ENCODE measurements at regions not wholly inside any gene's neighbourhood (a gene's known extent, or its start where the extent isn't known, plus 50 kb on each side); places are given as distances from the start of the nearest gene placed in this dataset.

- H3K36me3 Mint-ChIP-seq (ENCODE audit: low read depth): no peaks in the 10 kb centered on the region
Observed at GRCh38 chr12:108047071-108047550, 82.0 kb upstream of the WSCD2 start.

GRCh38 chr12:108048686-108049085, 80.4 kb upstream of the WSCD2 start:
- H3K9me3 Mint-ChIP-seq: no peaks in the 10 kb centered on the region
- no peak overlapping the region for H3K4me3 Mint-ChIP-seq
- no peaks in the 10 kb centered on the region for H3K36me3 Mint-ChIP-seq (ENCODE audit: low read depth)
- H3K27me3 Mint-ChIP-seq (ENCODE audit: low read depth): peaks cover 12% of the 10 kb centered on the region
- no peak overlapping the region for H3K27ac Mint-ChIP-seq
- H3K4me1 Mint-ChIP-seq (ENCODE audit: low read depth): peaks cover 2% of the 10 kb centered on the region

More at GRCh38 chr12:108047071-108047550, 82.0 kb upstream of the WSCD2 start:
- Mint-ChIP-seq H3K27me3 (ENCODE audit: low read depth) (peaks cover 15% of the 10 kb centered on the region), H3K27ac (no peak overlapping the region), H3K9me3 (no peaks in the 10 kb centered on the region), H3K4me1 (ENCODE audit: low read depth) (peaks cover 2% of the 10 kb centered on the region), H3K4me3 (no peak overlapping the region)

GRCh38 chr12:108050696-108051095, 78.4 kb upstream of the WSCD2 start:
- Mint-ChIP-seq H3K27me3 (ENCODE audit: low read depth) (peaks cover 8% of the 10 kb centered on the region), H3K27ac (no peak overlapping the region), H3K9me3 (no peaks in the 10 kb centered on the region), H3K4me1 (ENCODE audit: low read depth) (peaks cover 2% of the 10 kb centered on the region), H3K4me3 (no peak overlapping the region), H3K36me3 (ENCODE audit: low read depth) (no peaks in the 10 kb centered on the region)

GRCh38 chr12:108052260-108052659, 76.8 kb upstream of the WSCD2 start:
- H3K4me3 Mint-ChIP-seq: no peak overlapping the region
- H3K27ac Mint-ChIP-seq: no peak overlapping the region
- no peaks in the 10 kb centered on the region for H3K4me1 Mint-ChIP-seq (ENCODE audit: low read depth)
- no peaks in the 10 kb centered on the region for H3K36me3 Mint-ChIP-seq (ENCODE audit: low read depth)
- H3K9me3 Mint-ChIP-seq: no peaks in the 10 kb centered on the region
- peaks cover 7% of the 10 kb centered on the region for H3K27me3 Mint-ChIP-seq (ENCODE audit: low read depth)

GRCh38 chr12:108053512-108053911, 75.6 kb upstream of the WSCD2 start:
- Mint-ChIP-seq H3K9me3 (no peaks in the 10 kb centered on the region), H3K36me3 (ENCODE audit: low read depth) (no peaks in the 10 kb centered on the region), H3K27ac (no peak overlapping the region), H3K27me3 (ENCODE audit: low read depth) (no peaks in the 10 kb centered on the region), H3K4me3 (no peak overlapping the region), H3K4me1 (ENCODE audit: low read depth) (no peaks in the 10 kb centered on the region)

GRCh38 chr12:108054496-108054895, 74.6 kb upstream of the WSCD2 start:
- Mint-ChIP-seq H3K27ac (no peak overlapping the region), H3K9me3 (no peaks in the 10 kb centered on the region), H3K27me3 (ENCODE audit: low read depth) (no peaks in the 10 kb centered on the region), H3K4me1 (ENCODE audit: low read depth) (no peaks in the 10 kb centered on the region), H3K4me3 (no peak overlapping the region), H3K36me3 (ENCODE audit: low read depth) (no peaks in the 10 kb centered on the region)

GRCh38 chr12:108055141-108055540, 73.9 kb upstream of the WSCD2 start:
- no peaks in the 10 kb centered on the region for H3K4me1 Mint-ChIP-seq (ENCODE audit: low read depth)
- no peak overlapping the region for H3K4me3 Mint-ChIP-seq
- H3K36me3 Mint-ChIP-seq (ENCODE audit: low read depth): no peaks in the 10 kb centered on the region
- no peak overlapping the region for H3K27ac Mint-ChIP-seq
- no peaks in the 10 kb centered on the region for H3K27me3 Mint-ChIP-seq (ENCODE audit: low read depth)
- H3K9me3 Mint-ChIP-seq: no peaks in the 10 kb centered on the region

- Mint-ChIP-seq H3K4me1 (ENCODE audit: low read depth) (no peaks in the 10 kb centered on the region), H3K4me3 (no peak overlapping the region)
Observed at GRCh38 chr12:108060067-108060466, 69.0 kb upstream of the WSCD2 start.

GRCh38 chr12:108060903-108061302, 68.2 kb upstream of the WSCD2 start:
- Mint-ChIP-seq H3K4me3 (no peak overlapping the region), H3K9me3 (no peaks in the 10 kb centered on the region), H3K4me1 (ENCODE audit: low read depth) (no peaks in the 10 kb centered on the region), H3K27me3 (ENCODE audit: low read depth) (no peaks in the 10 kb centered on the region), H3K27ac (no peak overlapping the region), H3K36me3 (ENCODE audit: low read depth) (no peaks in the 10 kb centered on the region)

More at GRCh38 chr12:108060067-108060466, 69.0 kb upstream of the WSCD2 start:
- Mint-ChIP-seq H3K36me3 (ENCODE audit: low read depth) (no peaks in the 10 kb centered on the region), H3K27me3 (ENCODE audit: low read depth) (no peaks in the 10 kb centered on the region), H3K9me3 (no peaks in the 10 kb centered on the region), H3K27ac (no peak overlapping the region)

GRCh38 chr12:108063192-108063591, 65.9 kb upstream of the WSCD2 start:
- H3K4me3 Mint-ChIP-seq: no peak overlapping the region
- H3K9me3 Mint-ChIP-seq: no peaks in the 10 kb centered on the region
- H3K27ac Mint-ChIP-seq: no peak overlapping the region
- H3K27me3 Mint-ChIP-seq (ENCODE audit: low read depth): no peaks in the 10 kb centered on the region
- no peaks in the 10 kb centered on the region for H3K36me3 Mint-ChIP-seq (ENCODE audit: low read depth)
- H3K4me1 Mint-ChIP-seq (ENCODE audit: low read depth): no peaks in the 10 kb centered on the region

GRCh38 chr12:108065069-108065468, 64.0 kb upstream of the WSCD2 start:
- Mint-ChIP-seq H3K4me3 (no peak overlapping the region), H3K4me1 (ENCODE audit: low read depth) (no peaks in the 10 kb centered on the region), H3K27me3 (ENCODE audit: low read depth) (no peaks in the 10 kb centered on the region), H3K27ac (no peak overlapping the region), H3K36me3 (ENCODE audit: low read depth) (no peaks in the 10 kb centered on the region), H3K9me3 (no peaks in the 10 kb centered on the region)

- Mint-ChIP-seq H3K36me3 (ENCODE audit: low read depth) (no peaks in the 10 kb centered on the region), H3K4me1 (ENCODE audit: low read depth) (no peaks in the 10 kb centered on the region), H3K9me3 (no peaks in the 10 kb centered on the region), H3K4me3 (no peak overlapping the region), H3K27ac (no peak overlapping the region), H3K27me3 (ENCODE audit: low read depth) (no peaks in the 10 kb centered on the region)
Observed at GRCh38 chr12:108066583-108067577, 62.2 kb upstream of the WSCD2 start.

GRCh38 chr12:108069651-108070165, 59.4 kb upstream of the WSCD2 start:
- Mint-ChIP-seq H3K27me3 (ENCODE audit: low read depth) (no peaks in the 10 kb centered on the region), H3K36me3 (ENCODE audit: low read depth) (no peaks in the 10 kb centered on the region), H3K27ac (no peak overlapping the region), H3K9me3 (no peaks in the 10 kb centered on the region), H3K4me1 (ENCODE audit: low read depth) (no peaks in the 10 kb centered on the region), H3K4me3 (no peak overlapping the region)

GRCh38 chr12:108075561-108075960, 53.5 kb upstream of the WSCD2 start:
- no peaks in the 10 kb centered on the region for H3K9me3 Mint-ChIP-seq
- H3K4me3 Mint-ChIP-seq: no peak overlapping the region
- H3K27ac Mint-ChIP-seq: no peak overlapping the region
- no peaks in the 10 kb centered on the region for H3K4me1 Mint-ChIP-seq (ENCODE audit: low read depth)
- no peaks in the 10 kb centered on the region for H3K27me3 Mint-ChIP-seq (ENCODE audit: low read depth)
- H3K36me3 Mint-ChIP-seq (ENCODE audit: low read depth): no peaks in the 10 kb centered on the region

- no peak overlapping the region for H3K27ac Mint-ChIP-seq
- H3K4me3 Mint-ChIP-seq: no peak overlapping the region
- H3K27me3 Mint-ChIP-seq (ENCODE audit: low read depth): no peaks in the 10 kb centered on the region
- H3K4me1 Mint-ChIP-seq (ENCODE audit: low read depth): no peaks in the 10 kb centered on the region
- H3K9me3 Mint-ChIP-seq: no peaks in the 10 kb centered on the region
- H3K36me3 Mint-ChIP-seq (ENCODE audit: low read depth): no peaks in the 10 kb centered on the region
Observed at GRCh38 chr12:108076556-108076955, 52.5 kb upstream of the WSCD2 start.
